ENCODE measurements at regions not wholly inside any gene's neighbourhood (a gene's known extent, or its start where the extent isn't known, plus 50 kb on each side); places are given as distances from the start of the nearest gene placed in this dataset.

DNA sequence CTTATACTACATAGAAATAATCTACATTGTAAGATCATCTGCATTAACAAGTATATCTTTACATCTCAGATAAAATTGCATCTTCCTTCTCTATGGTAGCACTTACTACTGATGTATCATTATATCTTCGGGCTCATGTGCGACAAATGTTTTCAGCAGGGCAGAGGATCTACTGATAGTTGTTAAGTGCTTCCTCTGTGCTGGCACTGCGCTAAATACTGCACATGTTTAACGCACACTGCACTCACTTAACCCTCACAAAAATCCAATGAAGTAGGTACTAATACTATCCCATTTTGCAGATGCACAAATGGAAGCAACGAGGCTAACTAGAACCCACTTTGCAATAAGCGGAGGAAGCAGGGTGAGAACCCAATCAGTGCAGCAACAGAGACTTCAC, 75.6 kb upstream of the USP25 start:
- Histone ChIP-seq H3K4me1 (replicated peaks in 1 of 2; ENCODE audit: control insufficient read depth in 2 of 2, insufficient read depth in 2 of 2, low read length in 2 of 2) (no peaks in the 10 kb centered on the region), H3K9me1 (ENCODE audit: control insufficient read depth, insufficient read depth, low read length) (no peaks in the 10 kb centered on the region), H3K36me3 (ENCODE audit: control insufficient read depth, insufficient read depth, low read length) (no peaks in the 10 kb centered on the region), H3K79me2 (ENCODE audit: control insufficient read depth, insufficient read depth, low read length) (no peaks in the 10 kb centered on the region), H3K4me3 (no peak overlapping the region), H2AFZ (ENCODE audit: low read depth, low read length) (no peak overlapping the region), H3K9me3 (replicated peaks; ENCODE audit: control insufficient read depth, insufficient read depth, low read depth, low read length) (no peaks in the 10 kb centered on the region), H4K20me1 (replicated peaks; ENCODE audit: control insufficient read depth, insufficient read depth, low read length) (no peaks in the 10 kb centered on the region), H3K27me3 (ENCODE audit: control insufficient read depth in 2 of 2, insufficient read depth in 2 of 2, low read length in 2 of 2) (peaks cover 4 to 5% of the 10 kb centered on the region in 2 experiments; a peak in 3 of 5 replicates), H3K27ac (ENCODE audit: extremely low read depth, low read depth, low read length) (no peak overlapping the region), H3K9ac (ENCODE audit: insufficient read depth in 1 of 2, low read depth in 2 of 2, low read length in 2 of 2) (no peak overlapping the region), H3K4me2 (ENCODE audit: insufficient read depth, low read length) (no peak overlapping the region)
- in situ Hi-C loops (cut with MboI) = no loop called here
- no peak for FAIRE-seq
- DNase-seq (ENCODE audit: extremely low read depth in 1 of 4, low spot score in 3 of 4) = no peak
- intact Hi-C loops (cut with micrococcal nuclease) = no loop called here
- POLR2A ChIA-PET = no interaction called here
- no peak for ATAC-seq
- TF ChIP-seq RAD51 (IDR thresholded peaks at IDR 0.05; ENCODE audit: borderline replicate concordance, low read depth) (no peak), TEAD4 (IDR thresholded peaks at IDR 0.05; ENCODE audit: low read length) (no peak), TEAD4 (CRISPR knock-in tag; IDR thresholded peaks at IDR 0.05; ENCODE audit: borderline replicate concordance) (no peak), NELFE (IDR thresholded peaks at IDR 0.05; ENCODE audit: insufficient read depth, insufficient read length) (no peak), SMC3 (conservative IDR thresholded peaks at IDR 0.05; ENCODE audit: insufficient read depth, low read depth, low read length) (no peak), ESRRB (CRISPR knock-in tag; IDR thresholded peaks at IDR 0.05; ENCODE audit: borderline replicate concordance) (no peak), ZNF124 (CRISPR knock-in tag; IDR thresholded peaks at IDR 0.05) (no peak), TEAD1 (CRISPR knock-in tag; IDR thresholded peaks at IDR 0.05) (no peak), ZNF764 (CRISPR knock-in tag; IDR thresholded peaks at IDR 0.05; ENCODE audit: low read depth) (no peak), RBM22 (IDR thresholded peaks at IDR 0.05; ENCODE audit: low read depth, low read length, poor library complexity, severe bottlenecking) (no peak), HNRNPL (IDR thresholded peaks at IDR 0.05; ENCODE audit: low read depth, low read length) (no peak)
- TF ChIP-seq, protein P1, sequence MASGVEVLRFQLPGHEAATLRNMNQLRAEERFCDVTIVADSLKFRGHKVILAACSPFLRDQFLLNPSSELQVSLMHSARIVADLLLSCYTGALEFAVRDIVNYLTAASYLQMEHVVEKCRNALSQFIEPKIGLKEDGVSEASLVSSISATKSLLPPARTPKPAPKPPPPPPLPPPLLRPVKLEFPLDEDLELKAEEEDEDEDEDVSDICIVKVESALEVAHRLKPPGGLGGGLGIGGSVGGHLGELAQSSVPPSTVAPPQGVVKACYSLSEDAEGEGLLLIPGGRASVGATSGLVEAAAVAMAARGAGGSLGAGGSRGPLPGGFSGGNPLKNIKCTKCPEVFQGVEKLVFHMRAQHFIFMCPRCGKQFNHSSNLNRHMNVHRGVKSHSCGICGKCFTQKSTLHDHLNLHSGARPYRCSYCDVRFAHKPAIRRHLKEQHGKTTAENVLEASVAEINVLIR (CRISPR knock-in tag; IDR thresholded peaks at IDR 0.05) = no peak
- whole genome bisulfite sequencing (ENCODE audit: insufficient coverage, low coverage, missing lambda C conversion rate) = 2% methylated on average over 6 of the region's 6 CpGs
- CTCF ChIA-PET (ENCODE audit: low intra/inter-chr PET ratio) = no interaction called here
- no TSS peak for BruUV-seq (replicated peaks)
